ENCODE measurements at regions not wholly inside any gene's neighbourhood (a gene's known extent, or its start where the extent isn't known, plus 50 kb on each side); places are given as distances from the start of the nearest gene placed in this dataset.

GRCh38 chr1:4328402-4329071 is 325.9 kb upstream of the AJAP1 start:
- no peak overlapping the region for H3K27ac Mint-ChIP-seq
- no peaks in the 10 kb centered on the region for H3K4me1 Mint-ChIP-seq
- H3K27me3 Mint-ChIP-seq, result peaks cover 8% of the 10 kb centered on the region
- peaks cover 2% of the 10 kb centered on the region for H3K9me3 Mint-ChIP-seq (ENCODE audit: low read depth)
- DNase-seq, result no peak
- no peaks in the 10 kb centered on the region for H3K36me3 Mint-ChIP-seq (ENCODE audit: low read depth)
- ChIA-PET CTCF (no interaction called here), POLR2A (no interaction called here)
- no peak for ATAC-seq
- intact Hi-C loops (cut with DNase I, micrococcal nuclease), result no loop called here
- no peak overlapping the region for H3K4me3 Mint-ChIP-seq

DNA sequence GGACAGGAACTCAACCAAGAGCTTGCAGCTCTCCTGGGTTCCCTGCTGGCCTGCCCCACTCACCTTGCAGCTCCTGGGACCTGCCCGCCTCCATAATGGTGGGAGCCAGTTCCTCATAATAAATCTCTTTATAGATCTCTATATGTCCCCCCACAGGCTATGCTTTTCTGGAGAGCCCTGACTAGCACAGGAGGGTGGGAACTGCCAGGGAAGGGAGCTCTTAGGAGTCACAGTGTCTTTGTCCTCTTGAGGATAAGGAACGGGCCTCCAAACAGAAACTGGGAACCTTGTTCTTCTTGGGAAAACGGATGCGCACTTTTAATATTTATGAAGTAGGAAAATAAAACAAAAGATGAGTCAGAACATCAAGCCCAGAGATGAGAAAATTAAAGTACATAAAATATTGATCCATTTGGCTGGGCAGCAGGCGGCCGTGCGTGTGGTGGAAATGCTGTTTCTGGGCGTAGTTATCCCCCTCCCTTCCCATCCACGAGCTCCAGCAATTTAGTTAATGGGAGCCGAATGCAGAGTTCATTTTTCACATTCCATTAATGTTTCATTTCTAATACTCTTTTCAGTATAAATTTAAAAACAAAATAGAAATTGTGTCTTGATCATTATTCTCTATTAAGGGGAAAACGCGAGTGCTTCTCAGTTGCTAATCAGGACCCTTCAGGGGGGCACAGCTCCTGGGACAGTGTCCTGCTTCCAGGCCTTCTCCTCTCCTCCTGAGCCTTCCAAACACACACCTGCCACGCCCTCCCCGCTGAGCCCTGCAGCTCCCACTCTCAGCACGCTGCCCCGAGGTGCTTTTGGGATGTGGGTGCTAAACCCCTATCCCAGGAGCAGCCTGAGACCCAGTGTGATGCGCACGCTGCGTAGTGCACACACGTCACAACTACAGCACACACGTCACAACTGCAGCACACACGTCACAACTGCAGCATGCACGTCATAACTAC is 323.3 kb upstream of the AJAP1 start:
- Mint-ChIP-seq H3K4me1 (no peaks in the 10 kb centered on the region), H3K9me3 (ENCODE audit: low read depth) (peaks cover 4% of the 10 kb centered on the region), H3K4me3 (no peak overlapping the region), H3K27ac (no peak overlapping the region), H3K36me3 (ENCODE audit: low read depth) (no peaks in the 10 kb centered on the region), H3K27me3 (peaks cover 8% of the 10 kb centered on the region)
- ATAC-seq (no peak), DNase-seq (no peak)
- ChIA-PET POLR2A (no interaction called here), CTCF (no interaction called here)
- intact Hi-C loops (cut with DNase I, micrococcal nuclease), result no loop called here

DNA sequence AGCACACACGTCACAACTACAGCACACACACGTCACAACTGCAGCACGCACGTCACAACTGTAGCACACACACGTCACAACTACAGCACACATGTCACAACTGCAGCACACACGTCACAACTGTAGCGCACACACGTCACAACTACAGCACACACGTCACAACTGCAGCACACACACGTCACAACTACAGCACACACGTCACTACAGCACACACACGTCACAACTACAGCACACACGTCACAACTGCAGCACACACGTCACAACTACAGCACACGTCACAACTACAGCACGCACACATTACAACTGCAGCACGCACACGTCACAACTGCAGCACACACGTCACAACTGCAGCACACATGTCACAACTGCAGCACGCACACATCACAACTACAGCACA is 322.6 kb upstream of the AJAP1 start:
- CTCF ChIA-PET, result no interaction called here
- H3K4me1 Mint-ChIP-seq, result no peaks in the 10 kb centered on the region
- ATAC-seq, result no peak
- no peak overlapping the region for H3K4me3 Mint-ChIP-seq
- H3K27me3 Mint-ChIP-seq, result peaks cover 10% of the 10 kb centered on the region
- intact Hi-C loops (cut with DNase I, micrococcal nuclease), result no loop called here
- H3K36me3 Mint-ChIP-seq (ENCODE audit: low read depth), result no peaks in the 10 kb centered on the region
- peaks cover 8% of the 10 kb centered on the region for H3K9me3 Mint-ChIP-seq (ENCODE audit: low read depth)
- DNase-seq, result no peak
- POLR2A ChIA-PET, result no interaction called here
- no peak overlapping the region for H3K27ac Mint-ChIP-seq

GRCh38 chr1:4336507-4336906 is 317.9 kb upstream of the AJAP1 start:
- DNase-seq (no peak), ATAC-seq (no peak)
- peaks cover 7% of the 10 kb centered on the region for H3K27me3 Mint-ChIP-seq
- POLR2A ChIA-PET, result no interaction called here
- peaks cover 8% of the 10 kb centered on the region for H3K9me3 Mint-ChIP-seq (ENCODE audit: low read depth)
- no peaks in the 10 kb centered on the region for H3K36me3 Mint-ChIP-seq (ENCODE audit: low read depth)
- CTCF ChIA-PET, result no interaction called here
- intact Hi-C loops (cut with DNase I, micrococcal nuclease), result no loop called here
- H3K4me1 Mint-ChIP-seq, result no peaks in the 10 kb centered on the region
- H3K4me3 Mint-ChIP-seq, result no peak overlapping the region
- H3K27ac Mint-ChIP-seq, result no peak overlapping the region

DNA sequence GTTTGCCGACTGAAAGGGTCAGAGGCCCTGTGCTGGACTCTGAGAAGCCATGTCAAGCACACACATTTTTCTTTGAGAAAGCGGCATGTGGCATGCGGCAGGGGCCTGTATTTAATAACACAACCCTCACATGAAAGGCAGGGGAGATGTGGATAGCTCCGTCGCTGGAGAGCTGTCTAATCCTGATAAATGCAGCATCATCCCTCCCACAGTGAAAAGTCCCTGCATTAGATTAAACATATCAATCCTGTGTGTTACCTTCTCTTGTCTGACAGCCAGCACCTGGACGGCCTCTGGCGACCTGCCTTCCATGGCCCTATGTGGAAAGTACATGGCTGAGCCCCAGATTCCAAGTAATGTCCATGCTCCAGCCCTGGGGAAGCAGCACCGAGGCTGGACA is 313.0 kb upstream of the AJAP1 start:
- POLR2A ChIA-PET, result no interaction called here
- no peak overlapping the region for H3K27ac Mint-ChIP-seq
- H3K27me3 Mint-ChIP-seq, result peaks cover under 1% of the 10 kb centered on the region
- H3K36me3 Mint-ChIP-seq (ENCODE audit: low read depth), result no peaks in the 10 kb centered on the region
- peaks cover 2% of the 10 kb centered on the region for H3K9me3 Mint-ChIP-seq (ENCODE audit: low read depth)
- CTCF ChIA-PET, result no interaction called here
- no peak for DNase-seq
- ATAC-seq, result no peak
- no peaks in the 10 kb centered on the region for H3K4me1 Mint-ChIP-seq
- no peak overlapping the region for H3K4me3 Mint-ChIP-seq
- intact Hi-C loops (cut with DNase I, micrococcal nuclease), result no loop called here

- Mint-ChIP-seq H3K27ac (no peak overlapping the region), H3K4me1 (no peaks in the 10 kb centered on the region), H3K4me3 (no peak overlapping the region), H3K36me3 (ENCODE audit: low read depth) (no peaks in the 10 kb centered on the region), H3K27me3 (peaks cover 2% of the 10 kb centered on the region), H3K9me3 (ENCODE audit: low read depth) (no peaks in the 10 kb centered on the region)
- ATAC-seq (no peak), DNase-seq (no peak)
- ChIA-PET CTCF (no interaction called here), POLR2A (no interaction called here)
- intact Hi-C loops (cut with DNase I, micrococcal nuclease), result no loop called here
Observed at GRCh38 chr1:4344065-4344732, 310.2 kb upstream of the AJAP1 start.

- CTCF ChIA-PET, result no interaction called here
- H3K36me3 Mint-ChIP-seq (ENCODE audit: low read depth), result no peaks in the 10 kb centered on the region
- DNase-seq (no peak), ATAC-seq (no peak)
- H3K27me3 Mint-ChIP-seq, result peaks cover 5% of the 10 kb centered on the region
- no peaks in the 10 kb centered on the region for H3K4me1 Mint-ChIP-seq
- intact Hi-C loops (cut with DNase I, micrococcal nuclease), result no loop called here
- H3K27ac Mint-ChIP-seq, result no peak overlapping the region
- POLR2A ChIA-PET, result no interaction called here
- H3K4me3 Mint-ChIP-seq, result no peak overlapping the region
- H3K9me3 Mint-ChIP-seq (ENCODE audit: low read depth), result no peaks in the 10 kb centered on the region
Observed at GRCh38 chr1:4345094-4345493, 309.3 kb upstream of the AJAP1 start.

DNA sequence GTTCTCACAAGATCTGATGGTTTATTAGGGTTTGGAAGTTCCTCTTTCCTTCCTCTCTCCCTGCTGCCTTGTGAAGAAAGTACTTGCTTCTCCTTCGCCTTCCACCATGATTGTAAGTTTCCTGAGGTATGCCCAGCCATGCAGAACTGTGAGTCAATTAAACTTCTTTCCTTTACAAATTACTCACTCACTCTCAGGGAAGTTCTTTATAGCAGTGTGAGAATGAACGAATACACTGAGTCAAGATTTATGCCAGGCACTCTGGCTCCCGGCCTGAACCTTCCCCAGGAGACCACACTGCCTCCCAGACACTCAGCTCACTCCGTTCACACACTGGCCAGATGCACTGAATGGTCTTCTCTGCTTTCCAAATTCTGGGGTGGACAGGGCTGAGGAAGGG is 308.3 kb upstream of the AJAP1 start:
- DNase-seq (no peak), ATAC-seq (no peak)
- H3K27ac Mint-ChIP-seq, result no peak overlapping the region
- POLR2A ChIA-PET, result no interaction called here
- intact Hi-C loops (cut with DNase I, micrococcal nuclease), result no loop called here
- CTCF ChIA-PET, result no interaction called here
- H3K27me3 Mint-ChIP-seq, result peaks cover 5% of the 10 kb centered on the region
- no peak overlapping the region for H3K4me3 Mint-ChIP-seq
- no peaks in the 10 kb centered on the region for H3K4me1 Mint-ChIP-seq
- H3K36me3 Mint-ChIP-seq (ENCODE audit: low read depth), result no peaks in the 10 kb centered on the region
- no peaks in the 10 kb centered on the region for H3K9me3 Mint-ChIP-seq (ENCODE audit: low read depth)

- intact Hi-C loops (cut with DNase I, micrococcal nuclease), result no loop called here
- no peaks in the 10 kb centered on the region for H3K36me3 Mint-ChIP-seq (ENCODE audit: low read depth)
- ChIA-PET CTCF (no interaction called here), POLR2A (no interaction called here)
- H3K27ac Mint-ChIP-seq, result no peak overlapping the region
- ATAC-seq (no peak), DNase-seq (no peak)
- peaks cover 5% of the 10 kb centered on the region for H3K27me3 Mint-ChIP-seq
- H3K4me1 Mint-ChIP-seq, result no peaks in the 10 kb centered on the region
- H3K4me3 Mint-ChIP-seq, result no peak overlapping the region
- no peaks in the 10 kb centered on the region for H3K9me3 Mint-ChIP-seq (ENCODE audit: low read depth)
Observed at GRCh38 chr1:4351453-4351852, 303.0 kb upstream of the AJAP1 start.

DNA sequence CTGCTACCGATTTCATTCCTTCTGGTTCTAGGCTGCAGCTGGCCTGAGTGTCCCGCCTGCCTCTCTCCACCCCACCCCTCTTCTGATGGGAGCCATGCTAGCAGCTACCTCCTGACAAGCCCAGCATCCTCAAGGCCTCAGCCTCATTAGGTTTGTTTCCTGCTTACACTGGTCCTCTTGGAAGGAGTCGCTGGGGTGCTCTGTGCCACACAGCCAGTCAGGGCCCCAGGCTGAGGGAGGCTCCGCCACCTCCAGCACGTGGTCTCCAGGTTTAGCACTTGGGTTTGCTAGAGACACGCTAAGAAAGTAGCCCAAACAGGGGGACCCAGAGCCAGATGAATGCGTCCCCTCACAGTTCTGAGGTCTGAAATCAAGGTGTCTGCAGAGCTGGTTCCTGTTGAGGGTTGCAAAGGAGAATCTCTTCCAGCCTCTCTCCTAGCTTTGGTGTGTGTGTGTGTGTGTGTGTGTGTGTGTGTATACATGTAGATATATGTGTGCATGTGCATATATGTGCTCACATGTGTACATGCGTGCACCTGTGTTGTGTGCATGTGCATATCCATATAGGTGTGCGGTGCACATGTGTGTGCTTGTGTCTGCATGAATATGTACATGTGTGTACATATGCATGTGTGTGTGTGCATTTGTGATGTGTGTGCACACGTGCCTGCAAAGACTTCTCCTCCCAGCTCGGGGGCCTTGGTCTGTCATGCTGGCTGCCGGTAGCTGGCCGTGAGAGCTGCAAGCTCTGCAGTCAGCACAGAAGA is 301.1 kb upstream of the AJAP1 start:
- H3K27ac Mint-ChIP-seq, result no peak overlapping the region
- H3K4me3 Mint-ChIP-seq, result no peak overlapping the region
- DNase-seq (no peak), ATAC-seq (no peak)
- no peaks in the 10 kb centered on the region for H3K4me1 Mint-ChIP-seq
- intact Hi-C loops (cut with DNase I, micrococcal nuclease), result no loop called here
- H3K9me3 Mint-ChIP-seq (ENCODE audit: low read depth), result no peaks in the 10 kb centered on the region
- ChIA-PET POLR2A (no interaction called here), CTCF (interaction anchor here (0.7 kb wide), 1 partner anchor 44 kb away, joined by 3 read pairs; no protein-coding TSS in a partner anchor)
- H3K27me3 Mint-ChIP-seq, result peaks cover 3% of the 10 kb centered on the region
- H3K36me3 Mint-ChIP-seq (ENCODE audit: low read depth), result no peaks in the 10 kb centered on the region

DNA sequence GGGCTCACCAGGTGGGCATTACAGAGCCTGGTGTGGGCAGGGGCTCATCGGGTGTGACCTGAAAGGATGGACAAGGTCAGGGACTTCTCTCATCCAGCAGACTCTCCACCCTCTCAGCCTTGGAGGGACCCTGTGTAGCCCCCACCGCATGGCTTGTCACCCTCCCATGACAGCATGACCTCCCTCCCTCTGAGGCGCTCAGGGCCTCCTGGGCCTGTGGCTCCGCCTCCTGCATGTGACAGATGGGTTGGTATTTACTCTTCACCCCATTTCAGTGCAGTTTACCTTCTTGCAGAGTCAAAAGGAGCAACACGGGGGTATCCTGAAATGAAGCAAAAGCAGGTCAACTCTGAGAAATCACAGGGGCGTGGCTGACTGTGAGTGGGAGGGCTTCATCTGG is 298.6 kb upstream of the AJAP1 start:
- no peaks in the 10 kb centered on the region for H3K9me3 Mint-ChIP-seq (ENCODE audit: low read depth)
- no peaks in the 10 kb centered on the region for H3K4me1 Mint-ChIP-seq
- intact Hi-C loops (cut with DNase I, micrococcal nuclease), result no loop called here
- ATAC-seq (no peak), DNase-seq (no peak)
- no peak overlapping the region for H3K27ac Mint-ChIP-seq
- POLR2A ChIA-PET, result no interaction called here
- CTCF ChIA-PET, result no interaction called here
- no peaks in the 10 kb centered on the region for H3K36me3 Mint-ChIP-seq (ENCODE audit: low read depth)
- no peaks in the 10 kb centered on the region for H3K27me3 Mint-ChIP-seq
- H3K4me3 Mint-ChIP-seq, result no peak overlapping the region

Measured in activated CD4-positive, alpha-beta T cell treated with anti-CD3 and anti-CD28 coated beads for 36 hours (primary cell).